Natural killer cell treated with Interleukin-12 subunit alpha and Interleukin-12 subunit beta and Interleukin-15 and Interleukin-18, amount 100 ng/mL, for 72 hours (primary cell): ENCODE measurements at regions not wholly inside any gene's neighbourhood (a gene's known extent, or its start where the extent isn't known, plus 50 kb on each side); places are given as distances from the start of the nearest gene placed in this dataset.
"Not testable (repeated sequence)": the region's sequence is repeated elsewhere in the genome, so short reads cannot be mapped to it uniquely, and the experiment has no call there.

Experiments used
- ATAC-seq, 2 donors: fragments of 150-1000 bp; cut with Tn5 transposase in 1 of 2; sonication (Bioruptor Pico), chemical (Tn5 transposase) in 1 of 2; 2 replicates each; pipeline ENCODE4 v1.10.0; 2021
- DNase-seq: peaks from one replicate; pipeline ENCODE4 v3.0.0; 2022; ENCODE audit warnings: low spot score
- H3K27ac Mint-ChIP-seq, 2 donors: 1 replicate in 1 of 2; 2 replicates in 1 of 2; pipeline ENCODE4 v1.8.0; 2022; ENCODE audit warnings: mixed read lengths in 2 of 2, mild to moderate bottlenecking in 1 of 2, moderate library complexity in 1 of 2
- H3K27me3 Mint-ChIP-seq, 2 donors: 1 replicate in 1 of 2; 2 replicates in 1 of 2; pipeline ENCODE4 v1.8.0; 2022; ENCODE audit warnings: mixed read lengths in 2 of 2
- H3K36me3 Mint-ChIP-seq: one replicate; pipeline ENCODE4 v1.8.0; 2022; ENCODE audit warnings: mixed read lengths
- H3K4me1 Mint-ChIP-seq, 2 donors: 1 replicate in 1 of 2; 2 replicates in 1 of 2; pipeline ENCODE4 v1.8.0; 2022; ENCODE audit warnings: low read depth in 2 of 2, mixed read lengths in 2 of 2, mild to moderate bottlenecking in 1 of 2
- H3K4me3 Mint-ChIP-seq: one replicate; pipeline ENCODE4 v1.8.0; 2022; ENCODE audit warnings: mixed read lengths
- H3K9me3 Mint-ChIP-seq: 2 replicates; pipeline ENCODE4 v1.8.0; 2022; ENCODE audit warnings: mixed read lengths

DNA sequence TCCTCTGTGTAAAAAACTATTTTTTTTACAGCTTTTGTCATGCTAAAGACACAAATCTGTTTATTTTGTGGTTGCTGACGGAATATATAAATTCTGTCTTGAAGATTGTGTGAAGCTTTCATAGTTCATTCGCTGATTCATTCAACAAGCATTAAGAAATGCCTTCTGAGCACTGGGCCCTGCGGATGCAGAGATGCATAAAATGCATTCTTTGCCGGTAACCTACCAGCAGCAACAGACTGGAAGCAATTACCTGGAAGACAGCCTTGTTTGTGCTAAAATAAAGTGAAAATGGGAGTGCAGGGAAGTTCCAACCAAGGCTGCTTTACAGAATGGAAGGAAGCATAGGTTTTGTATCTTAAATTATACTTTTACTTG, 119.7 kb downstream of the PMAIP1 start:
- Mint-ChIP-seq H3K36me3 (no peaks in the 10 kb centered on the region), H3K27me3 (peaks cover 0 to 16% of the 10 kb centered on the region in 2 donors), H3K4me1 (no peaks in the 10 kb centered on the region), H3K4me3 (no peak overlapping the region), H3K9me3 (no peaks in the 10 kb centered on the region), H3K27ac (no peak overlapping the region)
- no peak for DNase-seq
- ATAC-seq = no peak

DNA sequence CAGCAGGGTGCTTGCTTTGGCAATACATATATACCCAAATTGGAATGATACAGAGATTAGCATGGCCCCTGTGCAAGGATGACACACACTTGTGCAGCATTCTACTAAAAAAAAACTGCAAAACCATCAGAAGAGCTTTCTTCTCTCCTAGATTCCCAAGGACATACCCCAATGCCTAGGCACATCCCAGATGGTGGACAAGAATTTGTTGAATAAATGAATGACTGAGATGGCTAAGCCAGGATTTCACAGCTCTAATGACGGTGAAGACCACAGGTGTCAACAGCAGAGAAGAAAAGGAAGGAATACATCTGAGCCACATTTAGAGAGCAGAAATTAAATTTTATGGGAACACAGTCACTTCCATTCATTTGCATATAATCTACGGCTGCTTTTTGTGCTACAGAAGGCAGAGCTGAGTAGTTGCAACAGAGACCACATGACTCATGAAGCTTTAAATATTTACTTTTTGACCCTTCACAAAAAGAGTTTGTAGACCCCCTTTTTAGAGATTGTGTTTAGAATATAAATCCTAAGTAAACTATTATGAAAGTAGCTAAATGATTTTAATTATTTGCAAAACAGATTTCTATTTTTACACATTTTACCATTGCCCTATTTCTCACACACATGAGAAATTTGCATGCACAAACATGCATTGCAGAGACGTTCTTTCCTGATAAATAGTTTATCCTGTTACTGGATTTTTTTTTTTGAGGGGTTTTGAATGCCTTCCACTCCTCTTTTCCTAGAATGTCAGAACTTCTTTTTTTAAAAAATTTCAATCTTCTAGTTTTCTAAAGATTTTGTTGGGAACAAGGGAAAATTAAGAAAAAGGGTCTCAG, 119.0 kb downstream of the PMAIP1 start:
- Mint-ChIP-seq H3K4me3 (no peak overlapping the region), H3K27ac (no peak overlapping the region), H3K9me3 (no peaks in the 10 kb centered on the region), H3K36me3 (no peaks in the 10 kb centered on the region), H3K27me3 (peaks cover 0 to 19% of the 10 kb centered on the region in 2 donors), H3K4me1 (no peaks in the 10 kb centered on the region)
- no peak for ATAC-seq
- no peak for DNase-seq

- H3K9me3 Mint-ChIP-seq = not testable (repeated sequence)
- H3K27me3 Mint-ChIP-seq = peaks cover 0 to 19% of the 10 kb centered on the region in 2 donors
Observed at GRCh38 chr18:60018134-60018533, 118.3 kb downstream of the PMAIP1 start.

DNA sequence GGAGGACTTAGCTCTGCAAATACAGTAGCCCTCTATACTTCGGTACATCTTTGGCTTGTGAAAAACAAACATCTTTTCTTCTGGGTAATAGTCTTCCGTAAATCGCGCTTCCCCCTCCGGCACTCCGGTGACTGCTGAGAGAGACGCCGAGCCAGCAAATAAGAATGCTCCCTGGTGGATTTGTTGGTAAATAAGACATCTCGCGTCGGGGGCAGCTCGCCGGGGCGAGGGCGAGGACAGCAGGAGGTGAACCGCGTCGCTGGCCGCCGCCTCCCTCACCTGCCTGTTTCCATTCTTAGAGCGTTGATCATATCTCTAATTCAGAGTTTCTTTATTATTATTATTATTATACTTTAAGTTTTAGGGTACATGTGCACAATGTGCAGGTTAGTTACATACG, 117.6 kb downstream of the PMAIP1 start:
- H3K4me1 Mint-ChIP-seq = no peaks in the 10 kb centered on the region
- H3K27ac Mint-ChIP-seq = no peak overlapping the region
- peaks cover 0 to 12% of the 10 kb centered on the region in 2 donors for H3K27me3 Mint-ChIP-seq
- no peaks in the 10 kb centered on the region for H3K36me3 Mint-ChIP-seq
- ATAC-seq (no peak), DNase-seq (no peak)
- no peak overlapping the region for H3K4me3 Mint-ChIP-seq
- no peaks in the 10 kb centered on the region for H3K9me3 Mint-ChIP-seq

More at GRCh38 chr18:60018134-60018533, 118.3 kb downstream of the PMAIP1 start:
- H3K4me3 Mint-ChIP-seq, DNase-seq, H3K4me1 Mint-ChIP-seq, ATAC-seq, H3K27ac Mint-ChIP-seq, H3K36me3 Mint-ChIP-seq: not testable (repeated sequence)

GRCh38 chr18:60015826-60016225, 116.0 kb downstream of the PMAIP1 start:
- H3K4me3 Mint-ChIP-seq, H3K27ac Mint-ChIP-seq, ATAC-seq, DNase-seq, H3K9me3 Mint-ChIP-seq, H3K36me3 Mint-ChIP-seq, H3K4me1 Mint-ChIP-seq: not testable (repeated sequence)
- peaks cover 0 to 10% of the 10 kb centered on the region in 2 donors for H3K27me3 Mint-ChIP-seq

- H3K4me3 Mint-ChIP-seq, H3K27ac Mint-ChIP-seq, H3K36me3 Mint-ChIP-seq, ATAC-seq, H3K9me3 Mint-ChIP-seq, H3K4me1 Mint-ChIP-seq, DNase-seq: not testable (repeated sequence)
- H3K27me3 Mint-ChIP-seq = peaks cover 0 to 12% of the 10 kb centered on the region in 2 donors
Observed at GRCh38 chr18:60013148-60013547, 113.4 kb downstream of the PMAIP1 start.

DNA sequence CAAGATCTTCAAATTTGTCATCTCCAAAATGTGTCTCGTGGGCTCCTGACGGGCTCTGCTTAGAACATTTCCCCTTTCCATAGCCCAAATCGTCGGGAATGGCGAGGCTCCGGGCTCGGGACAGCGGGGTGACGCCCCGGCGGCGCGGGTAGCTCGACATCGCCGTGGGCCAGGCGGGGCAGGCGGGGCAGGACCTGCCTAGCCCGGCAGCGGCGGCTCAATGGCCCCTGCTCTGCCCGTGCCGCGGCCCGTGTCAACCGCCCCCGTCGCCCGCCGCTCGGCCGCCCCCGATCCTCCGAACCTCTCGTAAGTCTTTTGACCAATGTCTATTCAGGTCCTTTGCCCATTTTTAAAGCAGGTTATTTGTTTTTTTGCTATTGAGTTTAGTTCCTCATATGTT, 111.2 kb downstream of the PMAIP1 start:
- H3K36me3 Mint-ChIP-seq = no peaks in the 10 kb centered on the region
- H3K9me3 Mint-ChIP-seq = no peaks in the 10 kb centered on the region
- DNase-seq = no peak
- H3K4me3 Mint-ChIP-seq = no peak overlapping the region
- ATAC-seq = no peak
- H3K27ac Mint-ChIP-seq = no peak overlapping the region
- H3K4me1 Mint-ChIP-seq = no peaks in the 10 kb centered on the region
- H3K27me3 Mint-ChIP-seq = peaks cover 2 to 20% of the 10 kb centered on the region in 2 donors

- Mint-ChIP-seq H3K27me3 (peaks cover 3 to 25% of the 10 kb centered on the region in 2 donors), H3K36me3 (no peaks in the 10 kb centered on the region), H3K4me1 (no peaks in the 10 kb centered on the region), H3K4me3 (no peak overlapping the region), H3K27ac (no peak overlapping the region), H3K9me3 (no peaks in the 10 kb centered on the region)
- ATAC-seq (no peak), DNase-seq (no peak)
Observed at GRCh38 chr18:60010513-60010912, 110.7 kb downstream of the PMAIP1 start.

DNA sequence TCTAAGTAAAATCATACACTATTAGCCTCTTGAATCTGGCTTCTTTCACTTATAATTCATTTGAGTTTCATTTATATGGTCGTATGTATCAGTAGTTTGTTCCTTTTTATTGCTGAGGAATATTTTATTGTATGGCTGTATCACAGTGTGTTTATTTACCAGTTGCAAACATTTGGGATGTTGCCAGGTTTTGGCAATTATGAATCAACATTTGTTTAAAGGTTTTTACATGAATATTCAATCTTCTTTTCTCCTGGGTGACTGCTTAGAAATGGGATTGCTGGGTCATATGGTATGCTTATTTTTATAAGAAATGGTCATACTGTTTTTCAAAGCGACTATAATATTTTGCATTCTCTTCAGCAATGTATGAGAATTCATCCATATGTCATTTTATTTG, 107.9 kb downstream of the PMAIP1 start:
- DNase-seq (no peak), ATAC-seq (no peak)
- no peak overlapping the region for H3K27ac Mint-ChIP-seq
- H3K36me3 Mint-ChIP-seq = no peaks in the 10 kb centered on the region
- H3K9me3 Mint-ChIP-seq = no peaks in the 10 kb centered on the region
- peaks cover 6 to 32% of the 10 kb centered on the region in 2 donors for H3K27me3 Mint-ChIP-seq
- no peaks in the 10 kb centered on the region for H3K4me1 Mint-ChIP-seq
- no peak overlapping the region for H3K4me3 Mint-ChIP-seq

- DNase-seq (no peak), ATAC-seq (no peak)
- H3K27me3 Mint-ChIP-seq = peaks cover 15 to 60% of the 10 kb centered on the region in 2 donors
- no peaks in the 10 kb centered on the region for H3K4me1 Mint-ChIP-seq
- H3K27ac Mint-ChIP-seq = no peak overlapping the region
- H3K36me3 Mint-ChIP-seq = no peaks in the 10 kb centered on the region
- peaks cover 7% of the 10 kb centered on the region for H3K9me3 Mint-ChIP-seq
- no peak overlapping the region for H3K4me3 Mint-ChIP-seq
Observed at GRCh38 chr18:60003610-60004185, 103.9 kb downstream of the PMAIP1 start.

GRCh38 chr18:59996370-59996966, 96.7 kb downstream of the PMAIP1 start:
- H3K9me3 Mint-ChIP-seq = peaks cover 7% of the 10 kb centered on the region
- H3K27ac Mint-ChIP-seq = no peak overlapping the region
- H3K4me1 Mint-ChIP-seq = no peaks in the 10 kb centered on the region
- no peak overlapping the region for H3K4me3 Mint-ChIP-seq
- DNase-seq (no peak), ATAC-seq (no peak)
- peaks cover 30 to 56% of the 10 kb centered on the region in 2 donors for H3K27me3 Mint-ChIP-seq
- no peaks in the 10 kb centered on the region for H3K36me3 Mint-ChIP-seq

- Mint-ChIP-seq H3K27me3 (peaks cover 29 to 43% of the 10 kb centered on the region in 2 donors), H3K4me3 (no peak overlapping the region), H3K9me3 (no peaks in the 10 kb centered on the region), H3K27ac (no peak overlapping the region), H3K4me1 (no peaks in the 10 kb centered on the region), H3K36me3 (no peaks in the 10 kb centered on the region)
- DNase-seq (no peak), ATAC-seq (no peak)
Observed at GRCh38 chr18:59994357-59994756, 94.6 kb downstream of the PMAIP1 start.

- no peaks in the 10 kb centered on the region for H3K4me1 Mint-ChIP-seq
- H3K27ac Mint-ChIP-seq = no peak overlapping the region
- DNase-seq = no peak
- H3K27me3 Mint-ChIP-seq = peaks cover 31 to 35% of the 10 kb centered on the region in 2 donors
- H3K36me3 Mint-ChIP-seq = no peaks in the 10 kb centered on the region
- no peaks in the 10 kb centered on the region for H3K9me3 Mint-ChIP-seq
- no peak for ATAC-seq
- no peak overlapping the region for H3K4me3 Mint-ChIP-seq
Observed at GRCh38 chr18:59993560-59993959, 93.8 kb downstream of the PMAIP1 start.

GRCh38 chr18:59990121-59990823, 90.5 kb downstream of the PMAIP1 start:
- Mint-ChIP-seq H3K27ac (no peak overlapping the region), H3K9me3 (no peaks in the 10 kb centered on the region), H3K27me3 (peaks cover 23 to 28% of the 10 kb centered on the region in 2 donors), H3K4me1 (no peaks in the 10 kb centered on the region), H3K36me3 (no peaks in the 10 kb centered on the region), H3K4me3 (no peak overlapping the region)
- ATAC-seq (no peak), DNase-seq (no peak)
